Activated CD4-positive, CD25-positive, alpha-beta regulatory T cell treated with anti-CD3 and anti-CD28 coated beads, Interleukin-2, amount 50 U/mL, for 16 hours (primary cell): ENCODE measurements at regions not wholly inside any gene's neighbourhood (a gene's known extent, or its start where the extent isn't known, plus 50 kb on each side); places are given as distances from the start of the nearest gene placed in this dataset.
"Not testable (repeated sequence)": the region's sequence is repeated elsewhere in the genome, so short reads cannot be mapped to it uniquely, and the experiment has no call there.

Experiments used
- DNase-seq: peaks from one replicate; pipeline ENCODE4 v3.0.0-alpha.2; 2020; ENCODE audit warnings: low read depth, low spot score

DNA sequence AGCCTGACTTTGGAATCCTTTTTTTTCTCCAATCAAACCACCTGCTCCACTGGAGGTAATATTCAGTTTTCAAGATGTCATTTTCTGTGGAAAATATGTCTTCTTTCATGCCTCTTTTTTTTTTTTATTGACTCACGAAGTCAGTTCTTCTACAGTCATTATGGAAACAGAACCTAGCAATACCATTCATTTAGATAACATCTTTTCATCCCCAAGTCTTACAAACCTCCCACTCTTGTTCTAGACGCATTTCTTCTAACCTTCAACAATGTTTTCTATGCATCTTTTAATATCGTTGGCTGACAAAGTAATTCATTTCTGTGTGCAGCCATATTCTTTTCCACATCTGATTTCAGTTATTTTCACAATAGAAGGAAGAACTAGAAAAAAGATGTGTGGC lies 474.3 kb upstream of the CCDC196 start:
- DNase-seq: no peak

DNA sequence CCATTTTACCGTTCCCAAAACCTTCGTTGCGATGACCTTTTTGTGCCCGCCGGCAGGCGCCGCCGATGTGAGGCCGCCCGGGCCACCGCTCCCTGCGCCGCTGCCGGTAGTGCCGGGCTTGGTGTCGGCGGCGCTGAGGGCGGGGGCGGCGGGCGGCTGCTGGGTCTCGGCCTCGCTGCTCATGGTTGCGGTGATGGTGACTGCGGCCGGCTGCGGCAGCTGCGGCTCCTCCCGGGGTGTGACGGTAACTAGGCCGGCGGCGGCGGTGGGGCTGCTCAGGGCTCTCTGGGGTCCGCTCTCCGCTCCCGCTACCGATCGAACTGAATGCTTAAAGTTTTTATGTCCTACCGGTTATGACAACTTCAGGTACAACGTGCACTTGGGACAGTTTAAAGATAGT lies 472.6 kb upstream of the CCDC196 start:
- not testable (repeated sequence) for DNase-seq

DNA sequence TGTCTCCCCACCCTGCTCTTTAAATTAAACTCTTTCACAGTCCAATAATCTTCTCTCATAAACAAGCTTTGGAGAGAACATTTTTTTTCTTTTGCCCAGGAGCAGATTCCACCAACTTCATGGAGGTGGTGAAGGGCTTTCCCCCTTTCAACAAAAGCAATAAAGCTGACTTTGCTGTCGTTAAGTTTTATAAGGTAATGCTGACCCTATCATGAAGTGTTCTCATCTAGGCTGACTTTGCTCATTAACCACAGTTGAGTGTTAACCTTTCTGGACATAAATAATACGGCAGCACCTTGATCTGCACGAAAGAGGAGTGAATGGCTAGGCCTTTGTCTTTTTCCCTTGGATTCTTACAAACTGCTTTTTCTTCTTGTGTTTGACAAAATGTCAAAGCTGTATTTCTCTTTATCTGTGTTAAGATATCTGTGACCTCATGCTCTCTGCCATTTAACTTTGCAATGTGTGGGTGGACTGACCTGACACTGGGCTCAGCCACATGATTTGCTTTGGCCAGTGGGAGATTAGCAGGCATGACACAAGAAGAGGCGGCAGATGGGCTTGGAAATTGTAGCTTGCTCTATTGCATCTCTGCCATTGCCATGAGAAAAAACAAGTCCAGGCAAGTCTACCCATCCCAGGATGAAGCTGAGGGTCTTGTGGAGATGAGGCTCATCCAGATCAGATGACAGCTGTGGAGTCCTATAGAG lies 470.9 kb upstream of the CCDC196 start:
- no peak for DNase-seq

DNA sequence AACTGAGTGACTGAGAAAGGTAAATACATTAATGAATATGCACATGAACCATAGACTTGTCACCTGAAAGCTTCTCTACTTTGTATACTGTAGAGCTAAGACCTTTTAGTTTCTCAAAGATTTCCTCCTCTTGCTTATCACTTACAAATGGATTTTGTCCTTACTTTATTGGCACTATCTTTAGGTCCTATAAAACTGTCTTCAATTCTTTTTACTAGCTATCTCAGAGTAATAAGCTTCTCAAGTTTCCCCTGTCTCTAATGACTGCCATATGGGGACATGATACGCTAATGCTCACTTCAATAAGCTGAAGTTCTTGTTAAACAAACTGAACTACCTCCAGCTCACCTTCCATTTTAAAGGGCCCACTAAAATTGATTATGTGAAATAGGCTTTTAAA lies 468.2 kb upstream of the CCDC196 start:
- no peak for DNase-seq

DNA sequence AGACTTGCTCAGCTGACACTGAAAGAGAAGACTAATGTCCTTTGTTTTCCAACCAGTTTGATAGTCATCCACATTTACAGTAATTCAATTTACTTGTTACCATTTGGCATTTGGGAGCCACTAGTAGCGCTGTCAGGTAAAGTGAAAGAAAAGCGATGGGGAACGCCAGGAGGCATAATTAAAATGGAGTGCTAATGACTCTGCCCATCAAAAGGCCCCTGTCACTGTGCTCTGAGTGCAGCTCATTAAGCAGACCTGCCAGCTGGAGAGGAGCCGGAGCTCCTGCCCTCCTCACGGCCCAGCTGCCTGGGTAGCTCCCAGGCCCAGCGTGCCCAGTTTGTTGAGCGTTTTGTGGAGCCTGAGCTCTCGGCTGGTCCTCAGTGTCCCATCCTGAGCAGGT lies 463.6 kb upstream of the CCDC196 start:
- DNase-seq: no peak

DNA sequence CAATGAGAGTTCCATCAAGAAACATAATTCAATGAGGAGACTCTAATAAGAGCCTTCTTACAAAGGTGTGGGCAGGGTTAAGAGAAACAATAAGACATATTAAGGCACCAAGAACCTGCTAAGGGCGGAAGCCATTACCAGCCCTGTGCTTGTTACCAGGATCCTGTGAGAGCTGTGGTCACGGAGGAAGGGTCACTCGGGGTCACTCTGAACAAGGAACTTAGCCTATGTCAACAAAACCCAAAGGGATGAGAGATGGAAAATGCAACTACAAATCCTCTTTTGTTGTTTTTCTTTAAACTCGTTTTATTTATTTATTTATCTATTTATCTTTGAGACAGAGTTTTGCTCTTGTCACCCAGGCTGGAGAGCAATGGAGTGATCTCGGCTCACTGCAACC lies 460.4 kb upstream of the CCDC196 start:
- DNase-seq: no peak

DNA sequence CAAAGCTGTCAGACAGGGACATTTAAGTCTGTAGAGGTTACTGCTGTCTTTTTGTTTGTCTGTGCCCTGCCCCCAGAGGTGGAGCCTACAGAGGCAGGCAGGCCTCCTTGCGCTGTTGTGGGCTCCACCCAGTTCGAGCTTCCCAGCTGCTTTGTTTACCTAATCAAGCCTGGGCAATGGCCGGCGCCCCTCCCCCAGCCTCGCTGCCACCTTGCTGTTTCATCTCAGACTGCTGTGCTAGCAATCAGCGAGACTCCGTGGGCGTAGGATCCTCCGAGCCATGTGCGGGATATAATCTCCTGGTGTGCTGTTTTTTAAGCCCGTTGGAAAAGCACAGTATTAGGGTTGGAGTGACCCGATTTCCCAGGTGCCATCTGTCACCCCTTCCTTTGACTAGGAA lies 454.2 kb upstream of the CCDC196 start:
- DNase-seq: not testable (repeated sequence)

DNA sequence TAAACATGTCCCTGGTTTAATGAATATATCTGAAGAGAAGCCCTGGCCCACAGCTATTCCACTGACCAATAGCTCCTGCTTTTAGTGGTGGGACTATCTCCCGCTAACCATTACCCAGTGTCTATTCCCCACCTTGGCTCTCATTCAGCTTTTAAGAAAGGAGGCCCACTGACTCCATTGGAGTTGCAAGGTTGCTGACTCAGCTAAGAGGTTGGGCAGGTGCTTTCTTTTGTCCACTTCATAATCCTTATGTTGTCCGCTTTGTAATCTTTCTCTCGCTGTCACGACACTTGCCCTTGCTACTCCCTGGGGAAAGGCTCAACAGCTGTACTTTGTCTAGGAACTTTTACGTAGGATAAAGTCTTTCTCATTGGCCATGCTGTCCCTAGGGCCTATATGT lies 453.4 kb upstream of the CCDC196 start:
- DNase-seq: no peak

DNA sequence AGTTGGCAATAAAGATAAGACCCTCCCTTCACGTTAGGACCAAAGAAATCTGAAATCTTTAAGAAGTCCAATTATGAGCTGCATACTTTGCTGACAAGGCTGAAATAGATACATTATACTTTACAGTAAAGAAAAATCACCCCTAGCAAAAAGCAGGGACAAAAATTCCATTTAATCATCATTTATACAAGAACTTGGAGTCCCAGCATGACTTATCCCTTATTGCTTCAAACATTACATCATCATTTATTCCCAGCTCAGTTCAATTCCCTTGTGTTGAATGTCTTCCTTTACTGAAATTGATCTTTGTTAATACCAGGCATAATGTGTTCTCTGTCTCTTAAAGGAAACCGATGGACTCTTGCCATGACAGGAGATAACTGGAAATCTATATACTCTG lies 449.6 kb upstream of the CCDC196 start:
- no peak for DNase-seq

DNA sequence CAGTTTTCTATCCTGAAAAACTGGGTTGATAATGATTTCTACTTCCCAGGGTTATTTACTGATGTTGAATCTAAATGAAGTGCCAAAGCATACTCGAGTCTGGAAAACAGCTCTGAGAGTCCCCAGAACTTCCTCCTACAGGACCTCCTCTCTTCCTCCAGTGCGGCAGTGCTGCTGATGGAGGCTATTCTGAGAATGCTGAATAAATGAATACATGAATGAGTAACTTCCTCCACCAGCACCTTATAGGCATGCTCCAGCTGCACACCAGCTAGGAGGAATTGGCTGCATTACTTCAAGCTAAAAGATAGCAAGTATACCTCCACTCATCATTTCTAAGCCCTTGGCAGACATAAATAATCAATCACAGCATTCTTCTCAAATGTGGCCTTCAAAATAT lies 448.8 kb upstream of the CCDC196 start:
- DNase-seq: no peak

DNA sequence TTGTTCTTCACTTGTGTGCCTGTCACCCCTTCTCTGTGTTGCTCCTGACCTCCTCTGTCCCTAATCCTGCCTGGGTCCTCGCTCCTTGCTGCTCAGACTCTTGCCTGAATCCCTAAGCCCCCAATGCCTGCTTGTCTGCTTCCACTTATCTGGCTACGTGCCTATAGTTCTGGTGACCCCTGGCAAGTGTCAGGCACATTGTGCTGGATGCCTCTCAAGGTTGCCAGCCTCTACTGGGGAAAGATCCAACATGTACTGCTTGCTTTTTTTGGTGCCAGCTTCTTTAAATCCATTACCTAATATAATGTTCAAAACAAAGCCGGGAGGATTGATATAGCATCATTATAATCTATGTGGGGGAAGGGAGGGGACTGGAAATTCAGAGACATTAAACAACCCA lies 448.0 kb upstream of the CCDC196 start:
- no peak for DNase-seq

DNA sequence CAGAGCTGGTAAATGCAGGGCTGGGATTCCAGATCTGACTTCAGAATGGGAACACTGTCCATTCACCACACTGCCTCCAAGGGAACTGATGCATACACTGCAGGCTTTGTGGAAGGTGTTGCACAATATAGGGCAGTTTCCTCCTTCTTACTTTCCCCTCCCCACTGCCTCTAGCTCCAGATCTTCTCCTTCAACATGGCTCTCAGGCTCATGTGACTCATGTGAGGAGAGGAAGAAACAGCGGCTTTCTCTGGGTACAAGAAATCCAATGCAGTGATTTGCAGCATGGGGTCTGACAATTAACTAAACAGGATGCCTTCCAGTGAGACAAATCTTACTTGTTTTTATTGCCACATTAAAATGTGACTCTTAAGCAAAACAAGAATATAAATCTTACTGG lies 447.6 kb upstream of the CCDC196 start:
- DNase-seq: no peak

DNA sequence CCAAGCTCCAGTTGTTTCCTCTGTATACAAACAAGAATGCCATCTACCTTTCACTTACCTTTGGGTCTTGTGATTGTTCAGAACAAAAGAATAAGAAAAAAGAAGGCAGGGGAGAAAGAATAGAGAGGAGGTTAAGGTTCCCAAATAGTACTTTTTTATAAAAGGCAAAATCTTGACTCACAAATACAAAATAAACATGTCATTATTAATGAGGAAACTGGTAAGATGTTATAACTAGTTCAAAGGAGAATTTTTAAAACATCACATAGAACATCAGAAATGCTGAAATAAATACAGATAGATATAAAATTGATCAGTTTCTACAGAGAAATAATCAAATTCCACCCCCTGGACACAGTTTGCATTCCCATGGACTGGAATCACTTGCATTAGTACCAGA lies 446.7 kb upstream of the CCDC196 start:
- no peak for DNase-seq

DNA sequence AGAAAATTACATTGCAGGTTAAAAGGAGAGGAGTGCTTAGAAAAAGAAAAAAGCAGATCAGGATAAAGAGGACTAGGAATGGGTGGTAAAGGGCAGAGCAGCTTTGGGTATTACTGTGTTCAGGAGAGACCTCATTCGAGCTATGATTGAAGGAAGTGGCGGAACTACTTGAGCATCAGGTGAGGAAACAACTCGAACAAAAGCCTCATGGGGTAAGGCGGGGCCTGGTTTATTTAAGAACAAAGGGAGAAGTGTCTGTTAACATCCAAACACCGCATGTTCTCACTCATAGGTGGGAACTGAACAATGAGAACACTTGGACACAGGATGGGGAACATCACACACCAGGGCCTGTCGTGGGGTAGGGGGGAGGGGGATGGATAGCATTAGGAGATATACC lies 444.6 kb upstream of the CCDC196 start:
- DNase-seq: no peak

DNA sequence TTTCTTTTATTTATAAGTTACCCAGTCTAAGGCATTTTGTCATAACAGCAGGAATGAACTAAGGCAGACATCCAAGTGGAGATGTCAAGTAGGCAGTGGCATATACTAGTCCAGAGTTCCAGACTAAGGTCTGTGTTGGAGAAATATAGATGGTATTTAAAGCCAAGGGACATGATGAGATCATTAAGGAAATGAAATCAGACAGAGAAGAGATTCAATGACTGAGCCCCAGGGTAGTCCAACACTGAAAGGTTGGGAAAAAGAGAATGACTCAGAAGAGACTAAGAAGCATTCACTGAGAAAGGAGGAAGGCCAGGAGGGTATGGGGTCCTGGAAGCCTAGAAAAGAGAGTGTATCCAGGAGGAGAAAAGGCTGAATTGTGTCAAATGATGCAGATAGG lies 442.2 kb upstream of the CCDC196 start:
- no peak for DNase-seq

DNA sequence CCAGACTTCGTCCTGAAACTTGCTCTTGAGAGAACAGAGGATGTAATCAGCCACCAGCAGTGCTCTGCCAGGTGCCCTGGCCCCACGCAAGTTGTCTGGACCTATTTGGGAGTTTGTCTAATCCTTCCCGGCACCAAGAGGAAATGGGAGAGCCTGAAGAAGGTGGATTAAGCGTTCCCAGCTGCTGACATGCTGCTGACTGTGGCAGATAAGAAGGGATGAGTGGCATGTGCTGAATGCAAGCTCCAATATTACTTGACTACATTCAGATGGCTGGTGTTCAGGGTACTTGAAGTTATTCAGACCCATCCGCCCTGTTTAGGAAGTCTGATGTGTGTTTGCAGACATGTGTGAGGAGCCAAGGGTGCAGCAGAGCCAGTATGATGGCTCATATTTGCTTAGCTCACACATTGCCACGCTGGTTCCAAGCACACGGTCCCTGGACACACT lies 440.6 kb upstream of the CCDC196 start:
- DNase-seq: no peak

DNA sequence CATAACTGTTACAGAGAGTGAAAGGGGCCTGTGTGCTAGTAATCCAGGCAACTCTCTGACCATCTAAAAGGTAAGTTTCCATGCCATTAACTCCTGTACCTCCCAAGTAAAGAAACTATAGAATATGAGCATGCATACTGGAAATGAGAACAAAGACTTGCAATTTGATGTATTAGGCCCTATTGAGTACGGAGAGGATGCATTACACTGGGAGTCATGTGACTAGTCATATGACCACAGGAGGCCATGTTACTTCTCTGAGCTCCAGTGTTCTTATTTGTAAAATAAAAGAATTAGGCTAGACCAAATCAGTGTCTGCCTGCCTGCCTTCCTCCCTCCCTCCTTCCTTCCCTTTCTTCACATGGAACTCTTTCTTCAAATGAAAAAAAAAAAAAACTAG lies 440.1 kb upstream of the CCDC196 start:
- no peak for DNase-seq

DNA sequence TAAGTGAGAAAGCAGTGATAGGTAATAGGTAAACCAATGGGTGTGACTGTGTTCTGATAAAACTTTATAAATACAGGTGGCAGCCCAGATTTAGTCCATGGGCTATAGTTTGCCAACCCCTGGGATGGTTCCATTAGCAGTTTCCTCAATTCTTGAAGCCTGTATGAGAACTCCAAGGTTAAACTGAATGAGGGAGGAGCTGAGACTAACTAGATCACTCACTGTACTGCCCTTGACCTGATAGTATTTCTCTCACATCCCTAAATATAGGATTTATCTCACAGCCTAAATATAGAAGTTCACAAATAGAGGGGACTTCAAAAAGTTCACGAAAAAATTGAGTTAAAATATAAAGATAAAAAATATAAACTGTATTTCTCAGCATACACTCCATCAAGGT lies 439.6 kb upstream of the CCDC196 start:
- DNase-seq: no peak

DNA sequence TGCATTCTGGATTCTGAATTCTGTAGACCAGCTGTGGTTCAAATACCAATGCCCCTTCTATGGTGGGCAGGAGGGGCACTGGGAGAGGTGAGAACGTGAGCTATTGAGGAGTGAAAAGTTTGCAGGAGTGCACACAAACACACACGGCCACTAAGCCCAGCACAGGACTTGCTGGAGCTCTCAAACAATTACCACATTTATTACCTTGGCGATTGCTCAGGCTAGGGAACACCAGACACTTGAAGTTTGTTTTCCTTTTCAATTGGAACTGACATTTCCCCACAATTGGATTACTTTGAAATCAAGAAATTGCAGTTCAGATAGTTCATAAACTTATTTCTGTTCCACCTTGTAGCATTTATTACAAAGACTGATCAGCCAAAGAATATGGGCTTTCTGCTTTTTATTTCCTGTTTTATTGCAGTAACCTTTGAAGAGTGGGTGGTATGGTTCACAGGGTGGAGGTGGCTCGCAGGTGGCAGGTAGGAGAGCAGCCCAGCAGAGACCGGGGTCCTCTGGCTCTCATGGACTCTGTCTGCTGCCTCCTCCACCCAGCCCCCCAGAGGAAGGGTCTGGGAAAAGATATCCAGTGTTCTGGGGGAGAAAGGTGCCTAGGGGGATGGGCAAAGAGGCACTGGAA lies 429.8 kb upstream of the CCDC196 start:
- no peak for DNase-seq

DNA sequence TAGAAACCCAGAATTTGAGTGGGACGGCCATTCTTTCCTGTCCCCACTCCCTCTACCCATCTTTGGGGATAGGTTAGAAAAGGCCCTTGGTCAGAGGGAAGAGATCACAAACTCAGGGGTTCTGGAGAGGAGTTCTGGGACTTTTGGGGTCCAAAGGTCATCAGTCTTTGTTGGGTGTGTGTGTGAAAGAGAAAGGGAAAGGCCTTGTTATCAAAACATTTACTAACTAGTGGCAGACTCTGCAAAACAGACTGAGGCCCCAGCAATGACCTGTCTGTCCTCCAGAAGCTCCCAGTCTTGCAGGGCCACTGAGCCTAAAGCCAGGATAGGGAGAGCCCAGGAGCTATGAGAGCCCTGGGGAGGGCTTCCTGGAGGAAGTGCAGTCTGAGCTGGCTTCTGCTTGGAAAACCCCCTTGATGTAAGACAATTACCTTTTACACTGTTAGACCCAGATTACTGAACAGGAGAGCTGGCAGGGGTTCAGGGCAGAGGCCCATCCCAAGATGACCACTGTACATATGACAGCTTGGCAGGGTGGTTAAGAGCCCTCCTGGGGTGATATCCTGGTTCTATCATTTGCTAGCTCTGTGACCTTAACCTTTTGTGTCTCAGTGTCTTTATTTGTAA lies 429.1 kb upstream of the CCDC196 start:
- no peak for DNase-seq

DNA sequence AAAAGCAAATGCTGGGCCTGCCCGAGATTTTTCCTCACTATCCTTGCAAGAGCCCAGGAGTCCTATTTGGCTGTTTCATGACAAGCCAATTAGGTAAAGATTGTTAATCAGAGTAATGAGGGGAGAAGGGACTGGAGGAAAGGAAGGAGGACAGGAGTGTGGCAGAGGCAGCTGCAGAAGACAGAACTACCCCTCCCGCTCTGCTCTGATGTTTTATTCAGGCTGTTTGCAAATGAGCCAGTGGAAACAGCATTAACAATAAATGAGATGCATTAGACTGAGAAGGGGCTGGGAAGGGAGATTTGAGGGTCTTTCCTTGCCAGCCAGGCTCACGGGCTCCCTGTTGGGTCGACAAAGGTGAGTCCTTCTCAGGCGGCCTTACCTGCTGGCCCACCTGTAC lies 421.0 kb upstream of the CCDC196 start:
- no peak for DNase-seq

DNA sequence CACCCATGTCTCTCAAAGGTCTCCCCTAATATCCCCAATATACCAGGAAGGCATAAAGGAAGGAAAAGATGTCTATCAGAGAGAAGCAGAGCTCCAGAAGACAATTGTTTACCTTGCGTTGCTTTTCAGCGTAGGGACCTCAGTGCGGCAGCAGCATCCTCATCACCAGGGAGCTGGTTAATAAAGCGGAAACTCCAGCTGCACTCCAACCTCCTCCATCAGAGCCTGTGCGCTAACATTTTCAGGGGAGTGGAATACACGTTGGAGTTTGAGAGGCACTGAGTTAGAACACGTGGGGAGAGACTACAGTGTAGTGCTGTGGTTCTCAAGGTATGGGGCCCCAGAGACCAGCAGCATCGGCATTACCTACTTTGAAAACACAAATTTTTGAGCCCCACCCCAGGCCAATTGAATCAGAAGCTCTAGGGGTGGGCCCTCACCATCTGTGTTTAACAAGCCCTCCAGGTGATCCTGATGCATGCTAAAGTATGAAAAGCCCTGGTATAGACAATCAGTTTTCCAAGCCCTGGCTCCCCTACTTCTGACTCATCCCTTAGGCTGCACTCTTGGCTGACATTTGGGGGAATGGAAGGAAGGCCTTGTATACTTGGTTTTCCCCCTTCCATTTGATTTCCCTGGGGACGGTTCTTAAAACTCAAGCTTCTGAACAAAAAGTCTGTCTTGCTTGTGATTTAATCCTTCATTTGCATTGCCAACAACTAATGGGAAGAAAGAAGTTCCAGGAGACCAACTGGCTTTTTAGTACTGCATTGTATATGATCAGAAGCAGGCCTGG lies 419.0 kb upstream of the CCDC196 start:
- no peak for DNase-seq
